ENCODE measurements at regions not wholly inside any gene's neighbourhood (a gene's known extent, or its start where the extent isn't known, plus 50 kb on each side); places are given as distances from the start of the nearest gene placed in this dataset.

DNA sequence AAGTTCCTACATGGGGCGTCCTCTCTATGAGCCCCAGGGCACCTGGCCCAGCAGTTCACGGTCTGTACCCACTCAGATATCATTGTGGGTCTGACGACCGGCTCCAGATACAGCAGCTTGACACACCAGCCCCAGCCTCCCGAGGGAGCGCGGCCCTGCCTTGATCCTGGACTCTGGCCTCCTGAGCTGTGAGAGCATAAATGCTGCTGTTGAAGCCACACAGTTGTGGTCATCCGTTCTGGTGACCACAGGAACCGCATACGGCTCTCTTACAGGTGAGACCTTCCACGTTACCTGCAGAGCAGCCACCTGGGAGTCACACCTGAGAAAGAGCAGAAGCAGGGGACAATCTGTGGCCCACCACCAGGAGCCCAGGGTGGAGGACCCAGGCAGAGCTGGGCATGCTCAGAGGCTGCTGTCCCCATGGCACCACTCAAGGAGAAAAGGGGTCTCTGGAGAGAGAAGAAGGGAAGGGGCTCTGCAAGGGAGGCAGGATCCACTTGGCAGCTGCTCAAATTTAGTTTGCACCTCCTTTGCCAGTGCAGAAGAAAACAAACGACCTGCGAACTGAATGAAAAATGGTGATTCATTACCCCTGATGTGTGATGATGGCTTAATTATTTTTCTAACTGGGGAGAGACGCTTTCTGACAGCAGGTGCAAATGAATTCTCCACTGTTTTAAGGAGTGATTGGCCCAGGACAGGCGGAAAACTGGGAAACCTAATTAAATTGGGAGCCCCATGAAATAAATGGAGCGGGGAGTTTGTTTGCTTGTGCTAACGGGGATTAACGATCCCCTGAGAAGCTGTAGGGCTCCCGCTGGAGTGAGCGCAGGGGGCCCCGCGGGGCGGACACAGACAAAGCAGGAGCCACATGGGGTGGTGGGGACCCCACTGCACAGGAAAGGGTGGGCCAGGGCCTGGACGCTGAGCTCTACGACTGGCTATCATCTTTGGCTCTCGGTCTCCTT lies 208.9 kb downstream of the RBFOX3 start:
- no peak for DNase-seq (ENCODE audit: low read depth in 1 of 2, low spot score in 1 of 2)

DNA sequence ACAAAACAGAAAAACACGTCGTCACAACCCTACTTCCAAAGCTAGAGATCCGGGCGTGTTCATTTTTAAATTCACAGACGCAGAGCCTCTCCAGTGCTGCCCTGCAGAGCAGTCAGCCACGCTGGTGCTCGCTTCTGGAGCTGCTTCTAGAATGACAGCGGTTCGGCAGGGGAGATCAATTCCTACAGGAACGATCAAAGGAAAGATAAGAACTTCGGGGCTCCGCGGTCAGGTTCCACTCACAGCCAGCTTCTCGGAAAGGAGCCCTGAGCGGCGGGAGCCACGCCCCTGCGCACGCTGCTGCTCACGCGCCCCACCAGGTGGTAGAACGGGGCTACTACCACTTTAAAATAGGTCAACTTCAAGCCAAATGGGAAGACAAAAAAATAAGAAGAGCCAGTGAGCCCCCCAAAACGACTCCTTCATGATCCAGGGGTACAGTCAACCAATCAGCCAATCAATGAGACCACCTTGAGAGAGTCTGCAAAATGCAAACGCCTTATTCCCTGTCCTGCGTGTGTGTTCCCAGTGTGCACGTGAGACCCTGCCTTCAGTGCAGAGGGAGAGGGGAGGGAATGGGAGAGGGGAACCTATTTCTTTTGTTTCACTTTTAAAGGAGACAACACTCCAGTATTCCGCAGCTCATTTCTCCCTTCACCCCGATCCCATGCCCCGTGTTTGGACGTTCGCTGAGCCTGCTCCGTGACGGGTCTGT lies 209.7 kb downstream of the RBFOX3 start:
- DNase-seq (ENCODE audit: low read depth in 1 of 2, low spot score in 1 of 2), result peak; percentile 64 to 68

DNA sequence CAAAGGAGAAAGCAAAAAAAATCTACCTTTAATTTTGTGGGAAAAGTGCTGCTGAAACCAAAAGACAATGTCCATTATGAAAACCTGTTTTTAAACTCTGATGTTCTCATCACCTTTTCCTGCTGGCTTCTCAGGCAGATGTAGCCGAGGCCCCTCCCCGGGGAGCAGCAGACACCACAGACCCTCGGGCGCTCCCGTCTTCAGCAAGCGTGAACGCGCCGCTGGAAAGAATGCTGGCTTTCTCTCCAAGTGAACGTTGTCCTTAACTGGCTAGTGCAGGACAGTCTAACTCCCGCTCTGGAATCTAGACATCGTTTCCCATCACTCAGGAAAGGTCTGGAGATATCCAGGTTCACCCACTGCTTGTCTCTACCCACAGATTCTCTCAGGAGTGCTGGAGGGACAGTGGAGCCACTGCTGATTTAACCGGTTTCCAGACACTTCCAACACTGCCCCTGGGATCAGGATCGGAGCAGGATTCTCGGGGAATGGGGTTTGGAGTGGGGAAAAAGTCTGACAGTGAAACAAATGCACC lies 211.2 kb downstream of the RBFOX3 start:
- no peak for DNase-seq (ENCODE audit: low read depth in 1 of 2, low spot score in 1 of 2)

DNA sequence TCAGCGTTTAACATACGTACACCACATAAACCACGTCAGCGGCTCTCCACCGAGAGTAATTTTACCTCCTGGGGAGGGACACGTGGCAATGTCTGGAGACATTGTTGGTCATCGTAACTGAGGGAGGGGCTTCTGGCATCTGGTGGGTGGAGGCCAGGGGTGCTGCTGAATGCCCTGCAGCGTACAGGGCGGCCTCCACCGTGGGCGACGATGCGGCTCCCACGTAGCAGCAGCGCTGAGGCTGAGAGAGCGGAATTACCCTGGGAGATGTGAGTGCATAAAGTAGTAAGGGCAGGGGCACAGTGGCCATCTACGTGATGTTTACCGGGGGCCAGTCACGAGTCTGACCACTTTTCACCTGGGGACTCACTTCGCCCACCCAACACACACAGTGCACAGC lies 212.4 kb downstream of the RBFOX3 start:
- DNase-seq (ENCODE audit: low read depth in 1 of 2, low spot score in 1 of 2), result no peak

DNA sequence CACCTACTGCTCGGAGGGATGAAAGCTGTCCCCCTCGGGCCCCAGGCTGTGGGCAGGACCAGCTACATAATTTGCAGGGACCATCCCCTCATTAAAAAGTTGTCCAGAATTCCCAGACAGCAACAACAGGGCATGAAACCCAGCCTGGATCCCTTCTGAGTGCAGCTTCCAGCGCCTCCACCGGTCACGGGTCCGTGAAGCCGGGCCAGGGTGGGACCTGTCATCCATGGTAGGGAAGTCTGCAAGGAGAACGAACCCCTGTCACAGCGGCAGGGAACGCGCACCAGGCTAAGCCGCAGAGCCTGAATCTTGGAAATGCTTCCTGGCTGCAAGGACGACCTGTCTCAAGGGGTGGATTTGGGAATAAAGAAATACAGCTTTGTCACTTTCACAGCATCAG lies 214.2 kb downstream of the RBFOX3 start:
- DNase-seq (ENCODE audit: low read depth in 1 of 2, low spot score in 1 of 2), result no peak

DNA sequence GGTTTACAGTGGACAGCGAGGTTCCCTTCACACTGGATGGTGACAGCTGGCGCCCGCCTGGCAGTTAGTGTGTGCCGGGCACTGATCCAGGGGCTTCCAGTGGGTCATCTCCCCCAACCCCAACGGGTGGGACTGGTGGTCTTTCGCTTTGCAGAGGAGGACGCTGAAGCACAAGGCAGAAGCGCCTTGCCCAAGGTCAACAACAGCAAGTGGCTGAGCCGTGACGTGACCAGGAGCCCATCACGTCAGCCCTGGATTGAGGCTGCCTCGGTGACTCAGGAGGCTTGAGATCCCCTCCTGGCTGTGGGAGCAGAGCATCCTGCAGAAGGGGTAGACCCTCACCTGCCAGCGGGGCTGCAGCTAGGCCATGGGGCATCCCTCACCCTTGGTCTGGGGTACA lies 215.3 kb downstream of the RBFOX3 start:
- no peak for DNase-seq (ENCODE audit: low read depth in 1 of 2, low spot score in 1 of 2)

DNA sequence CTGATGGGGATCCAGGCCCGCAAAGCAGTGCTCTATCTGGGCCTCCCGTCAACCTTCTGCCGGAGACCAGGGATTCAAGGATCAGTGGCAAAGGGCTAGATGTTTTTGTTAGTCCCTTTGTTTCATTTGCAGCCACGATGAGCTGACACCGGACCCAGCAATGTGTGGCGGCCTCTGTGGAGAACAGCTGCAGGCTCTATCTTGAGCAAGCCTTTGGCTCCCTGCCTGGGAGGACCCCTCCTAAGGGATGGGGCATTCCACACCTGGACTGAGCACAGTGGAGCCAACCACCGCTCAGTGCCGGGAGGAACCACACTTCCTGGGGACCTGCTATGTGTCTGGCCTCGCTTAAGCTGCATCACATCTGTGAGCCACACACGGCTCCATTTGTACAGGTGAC lies 215.8 kb downstream of the RBFOX3 start:
- no peak for DNase-seq (ENCODE audit: low read depth in 1 of 2, low spot score in 1 of 2)

DNA sequence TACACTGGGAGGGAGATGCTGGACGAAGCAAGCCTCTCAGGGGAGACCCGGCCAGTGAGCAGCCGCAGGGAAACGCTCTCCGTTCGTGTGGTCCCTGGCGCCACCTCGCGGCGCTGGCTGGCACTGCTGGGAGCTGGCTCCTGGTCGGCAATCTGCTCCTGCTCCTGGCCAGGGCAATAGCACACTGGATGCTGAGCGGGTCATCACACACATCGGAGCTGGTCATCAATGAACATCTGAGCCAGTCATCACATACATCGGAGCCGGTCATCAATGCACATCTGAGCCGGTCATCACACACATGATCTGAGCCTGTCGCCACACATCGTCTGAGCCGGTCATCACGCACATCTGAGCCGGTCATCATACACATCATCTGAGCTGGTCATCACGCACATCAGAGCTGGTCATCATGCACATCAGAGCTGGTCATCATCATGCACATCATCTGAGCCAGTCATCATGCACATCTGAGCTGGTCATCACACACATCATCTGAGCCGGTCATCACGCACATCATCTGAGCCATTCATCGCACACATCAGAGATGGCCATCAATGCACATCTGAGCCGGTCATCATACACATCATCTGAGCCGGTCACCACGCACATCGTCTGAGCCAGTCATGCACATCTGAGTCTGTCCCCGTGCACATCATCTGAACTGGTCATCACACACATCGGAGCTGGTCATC lies 217.3 kb downstream of the RBFOX3 start:
- peak; percentile 47 to 56 for DNase-seq (ENCODE audit: low read depth in 1 of 2, low spot score in 1 of 2)

DNA sequence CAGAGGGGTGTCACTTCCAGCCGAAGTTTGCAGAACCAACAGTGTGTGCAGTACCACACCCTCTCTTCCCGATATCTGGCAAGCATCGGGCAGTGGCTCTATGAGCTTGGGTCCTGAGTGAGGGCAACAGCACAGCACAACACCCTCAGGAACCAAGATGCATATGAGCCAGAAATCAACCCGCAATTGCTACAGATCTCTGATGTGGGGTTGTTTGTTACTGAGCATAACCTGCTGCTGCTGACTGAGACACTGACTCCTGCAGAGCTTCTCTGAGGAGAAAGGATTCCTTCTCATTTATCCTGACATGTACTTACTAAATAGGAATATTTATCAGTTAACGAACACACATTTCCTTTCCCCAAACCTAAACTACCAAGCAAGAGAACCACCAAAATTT lies 218.3 kb downstream of the RBFOX3 start:
- DNase-seq (ENCODE audit: low read depth in 1 of 2, low spot score in 1 of 2), result no peak

DNA sequence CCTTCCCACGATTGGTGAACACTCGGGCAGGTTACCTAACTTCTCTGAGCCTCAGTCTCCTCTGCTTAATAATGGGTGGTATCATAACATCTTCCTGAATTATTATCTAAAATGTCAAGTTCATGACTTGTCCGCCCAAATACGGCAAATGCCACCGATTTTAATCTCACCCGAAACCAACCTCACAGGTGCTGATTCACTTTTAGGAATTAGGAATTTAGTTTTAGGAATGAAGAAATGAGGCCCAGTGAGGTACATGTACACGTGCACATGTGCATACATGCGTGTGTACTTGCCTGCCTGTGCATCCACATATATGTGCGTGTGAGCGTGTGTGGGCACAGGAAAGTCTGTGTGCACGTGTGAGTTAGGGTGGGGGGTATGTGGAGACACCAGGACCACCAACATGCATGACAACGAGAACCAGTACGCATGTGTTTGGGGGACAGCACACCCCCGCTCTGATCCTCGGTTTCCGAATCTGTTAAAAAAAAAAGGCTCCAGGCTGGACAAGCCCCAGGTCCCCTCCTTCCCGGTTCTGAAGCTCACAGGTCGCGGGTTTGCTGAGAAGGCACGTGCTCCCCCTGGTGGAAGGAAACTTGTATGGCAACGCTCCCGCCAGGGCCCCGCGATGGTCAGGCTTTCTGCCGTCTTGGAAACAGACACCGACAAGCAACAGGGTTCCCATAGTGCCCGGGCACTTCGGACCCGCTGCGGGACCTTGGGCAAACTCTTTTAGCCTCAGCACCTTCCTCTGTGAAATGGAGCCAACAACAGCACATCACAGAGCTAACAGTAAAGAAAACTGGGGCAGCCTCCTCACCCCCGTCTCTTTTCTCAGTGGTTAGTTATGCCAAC lies 219.2 kb downstream of the RBFOX3 start:
- peak; percentile 49 to 55 for DNase-seq (ENCODE audit: low read depth in 1 of 2, low spot score in 1 of 2)

DNA sequence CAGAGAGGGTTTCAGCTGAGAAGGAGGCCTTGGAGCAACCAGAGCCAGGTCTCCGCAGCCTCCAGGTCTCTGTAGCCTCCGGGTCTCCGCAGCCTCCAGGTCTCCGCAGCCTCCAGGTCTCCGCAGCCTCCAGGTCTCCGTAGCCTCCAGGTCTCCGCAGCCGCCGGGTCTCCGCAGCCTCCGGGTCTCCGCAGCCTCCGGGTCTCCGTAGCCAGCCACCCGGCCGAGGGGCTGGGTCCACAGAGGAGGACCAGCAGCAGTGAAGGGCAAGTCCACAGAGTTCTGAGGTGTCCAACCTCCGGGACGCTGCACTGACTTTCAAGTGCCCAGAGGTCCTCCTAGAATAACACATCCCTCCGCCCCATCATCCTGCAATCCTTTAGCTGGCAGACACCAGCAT lies 221.0 kb downstream of the RBFOX3 start:
- no peak for DNase-seq (ENCODE audit: low read depth in 1 of 2, low spot score in 1 of 2)

DNA sequence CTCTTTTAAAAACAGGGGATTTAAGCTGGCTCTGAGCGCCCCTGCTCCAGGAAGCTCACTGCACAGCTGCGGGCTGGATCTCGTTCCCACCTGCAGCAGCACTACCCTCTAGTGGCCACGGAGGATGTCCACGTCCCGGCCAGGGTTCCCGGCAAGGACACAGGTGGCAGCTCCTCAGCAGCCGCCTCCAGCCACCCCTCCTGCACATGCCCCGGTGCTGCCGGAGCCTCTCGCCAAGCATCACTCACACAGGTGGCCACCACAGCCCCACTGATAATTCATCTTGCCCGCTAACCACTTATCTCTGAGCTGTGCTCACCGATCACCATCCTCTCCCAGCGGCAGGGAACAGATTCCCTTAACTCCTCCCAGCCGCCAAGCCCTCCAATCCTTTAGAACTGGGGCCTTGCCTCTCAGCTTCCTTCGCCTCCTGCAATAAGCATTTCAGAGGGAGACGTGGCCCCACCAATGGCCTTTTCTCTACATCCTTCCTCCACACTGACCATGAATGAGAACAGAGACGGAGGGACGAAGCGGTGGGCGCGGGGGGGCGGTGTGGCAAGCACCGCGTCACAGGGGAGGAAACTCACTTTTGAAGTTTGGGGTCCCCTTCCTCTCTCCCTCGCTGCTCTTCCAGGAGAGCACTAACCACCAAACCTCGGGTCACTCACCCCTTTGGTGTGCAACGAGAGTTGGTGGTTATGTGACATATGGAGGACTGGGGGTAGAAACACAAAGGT lies 222.1 kb downstream of the RBFOX3 start:
- DNase-seq (ENCODE audit: low read depth in 1 of 2, low spot score in 1 of 2), result no peak

DNA sequence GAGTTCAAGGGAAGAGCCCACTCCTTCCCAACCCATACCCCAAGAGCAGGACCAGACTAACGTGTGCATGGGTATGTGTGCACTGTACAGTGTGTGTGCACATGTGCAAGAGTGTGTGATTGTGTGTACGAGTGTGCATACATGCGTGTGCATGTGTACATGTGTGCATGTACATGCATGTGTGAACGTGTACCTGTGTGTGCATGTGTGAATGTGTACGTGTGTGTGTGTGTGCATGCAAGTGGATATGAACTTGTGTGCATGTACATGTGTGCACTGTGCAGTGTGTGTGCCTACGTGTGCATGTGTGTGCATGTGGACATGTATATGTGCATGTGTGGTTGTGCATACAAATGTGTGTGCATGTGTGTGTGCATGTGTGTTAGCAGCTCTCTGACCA lies 223.1 kb downstream of the RBFOX3 start:
- DNase-seq (ENCODE audit: low read depth in 1 of 2, low spot score in 1 of 2), result no peak

DNA sequence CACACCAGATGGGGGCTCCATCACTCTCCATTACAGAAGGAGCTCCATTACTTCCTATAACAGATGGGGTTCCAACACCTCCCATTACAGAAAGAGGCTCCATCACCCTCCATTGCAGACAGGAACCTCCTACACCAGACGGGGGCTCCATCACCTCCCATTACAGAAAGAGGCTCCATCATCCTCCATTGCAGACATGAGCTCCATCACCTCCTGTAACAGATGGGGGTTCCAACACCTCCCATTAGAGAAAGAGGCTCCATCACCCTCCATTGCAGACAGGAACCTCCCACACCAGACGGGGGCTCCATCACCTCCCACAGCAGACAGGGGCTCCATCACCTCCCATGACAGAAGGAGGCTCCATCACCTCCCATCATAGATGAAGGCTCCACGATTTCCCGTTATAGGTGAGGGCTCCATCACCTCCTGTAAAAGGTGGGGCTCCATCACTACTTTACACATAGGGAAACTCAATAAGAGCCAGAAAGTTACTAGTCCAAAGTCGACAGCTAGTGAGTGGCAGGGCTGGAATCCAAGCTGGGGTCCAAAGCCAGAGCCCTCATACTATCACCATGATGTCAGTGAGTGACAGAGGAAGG lies 224.8 kb downstream of the RBFOX3 start:
- DNase-seq (ENCODE audit: low read depth in 1 of 2, low spot score in 1 of 2), result no peak

DNA sequence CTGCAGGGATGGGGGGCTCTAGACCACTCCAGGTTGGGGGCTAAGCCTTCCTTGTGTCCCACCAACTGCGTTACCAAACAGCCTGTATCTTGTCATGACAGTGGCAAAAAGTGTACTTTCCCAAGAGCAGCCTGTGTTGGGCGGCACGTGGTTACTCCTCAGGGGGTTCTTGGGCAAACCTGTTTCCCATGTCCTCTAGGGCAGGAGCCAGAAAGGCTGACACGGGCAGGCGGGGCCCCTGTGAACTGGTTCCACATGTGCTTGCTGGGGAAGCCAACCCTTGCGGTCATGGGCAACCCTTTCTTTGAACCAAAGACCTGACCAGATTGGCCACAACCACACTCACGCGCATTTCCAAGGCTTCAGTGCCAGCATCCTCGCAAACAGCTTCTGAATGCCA lies 228.5 kb downstream of the RBFOX3 start:
- no peak for DNase-seq (ENCODE audit: low read depth in 1 of 2, low spot score in 1 of 2)

DNA sequence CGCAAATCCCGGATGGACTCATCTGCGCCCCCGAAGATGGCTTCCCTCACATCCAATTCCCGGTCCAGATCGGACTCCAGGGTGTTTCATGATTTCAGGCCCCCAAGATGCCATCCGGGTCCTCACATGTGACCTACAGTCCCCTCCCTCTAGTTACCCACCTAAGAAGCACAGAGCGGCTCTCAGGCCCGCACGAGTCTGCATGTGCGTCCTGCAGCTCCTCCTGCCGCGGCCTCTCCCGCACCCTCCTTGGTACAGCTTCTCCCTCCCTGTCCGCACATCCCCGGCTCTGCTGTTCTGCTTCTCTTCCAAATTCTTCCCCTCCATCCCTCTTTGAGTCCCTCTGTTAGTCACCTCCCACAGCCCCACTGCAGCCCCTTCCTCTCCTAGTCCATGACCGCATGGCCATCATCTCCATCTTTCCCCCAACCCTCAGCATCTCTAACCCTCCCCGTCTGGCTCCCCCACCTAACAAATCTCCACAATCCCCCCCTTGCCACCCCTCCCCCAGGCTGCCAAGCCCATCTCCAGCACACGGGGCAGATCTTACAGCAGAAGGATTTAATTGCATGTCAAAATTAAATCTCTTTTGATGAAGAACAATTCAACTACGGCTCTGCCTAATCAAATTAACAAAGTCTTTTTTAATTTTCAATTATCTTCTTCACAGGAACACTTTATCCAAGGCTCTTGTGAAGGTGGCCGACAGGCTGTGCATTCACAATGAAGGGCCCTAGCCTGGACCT lies 231.0 kb downstream of the RBFOX3 start:
- DNase-seq (ENCODE audit: low read depth in 1 of 2, low spot score in 1 of 2), result no peak

DNA sequence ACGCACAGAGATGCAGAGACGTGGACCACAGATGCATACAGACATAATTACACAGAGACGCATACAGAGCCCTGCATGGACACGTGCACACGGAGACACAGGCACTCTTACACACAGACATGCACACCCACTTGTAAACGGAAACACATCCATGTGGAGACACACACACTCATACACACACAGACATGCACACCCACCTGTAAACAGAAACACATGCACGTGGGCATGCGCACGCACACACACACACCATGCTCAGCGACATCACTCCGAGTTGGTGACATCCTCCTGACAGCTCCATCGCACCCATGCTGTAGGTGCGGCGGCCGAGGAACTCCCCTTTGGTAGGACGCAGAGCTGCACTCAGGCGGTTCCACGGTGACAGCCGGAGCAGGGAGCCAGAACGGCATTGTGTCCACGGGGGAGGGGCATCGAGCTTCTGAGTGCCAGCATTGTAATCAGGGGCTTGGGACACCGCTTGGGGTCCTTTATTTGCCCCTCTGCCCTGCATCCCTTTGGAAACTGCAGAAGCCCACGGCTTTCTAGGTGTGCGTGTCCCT lies 233.5 kb downstream of the RBFOX3 start:
- DNase-seq (ENCODE audit: low read depth in 1 of 2, low spot score in 1 of 2), result no peak

DNA sequence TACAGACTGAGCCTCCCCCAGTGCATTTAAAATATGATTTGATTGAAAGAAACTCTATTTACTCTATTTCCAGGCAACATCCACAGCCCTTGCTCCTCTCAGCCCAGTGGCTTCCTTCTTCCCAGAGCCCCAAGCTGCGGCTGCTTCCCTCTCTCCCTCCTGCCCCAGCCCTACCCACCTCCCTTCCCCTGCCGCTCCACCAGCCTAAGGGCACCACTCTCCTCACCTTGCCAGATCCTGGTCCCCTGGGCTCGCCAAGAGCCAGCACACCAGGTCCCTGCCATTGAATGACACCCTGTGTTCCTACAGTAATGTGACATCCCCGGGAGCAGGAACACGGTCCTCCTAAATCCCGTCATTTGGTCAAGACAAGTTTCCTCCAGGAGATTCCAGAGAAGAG lies 236.0 kb downstream of the RBFOX3 start:
- no peak for DNase-seq (ENCODE audit: low read depth in 1 of 2, low spot score in 1 of 2)

All from activated CD4-positive, alpha-beta T cell treated with anti-CD3 and anti-CD28 coated beads, Interleukin-2, amount 50 U/mL, for 24 hours (primary cell).